ENCODE measurements at regions not wholly inside any gene's neighbourhood (a gene's known extent, or its start where the extent isn't known, plus 50 kb on each side); places are given as distances from the start of the nearest gene placed in this dataset.

- Histone ChIP-seq H4K20me1 (ENCODE audit: insufficient read depth, low read length) (no peaks in the 10 kb centered on the region), H3K79me2 (ENCODE audit: low read length) (no peaks in the 10 kb centered on the region), H3K4me2 (ENCODE audit: low read length) (no peak overlapping the region), H3K27me3 (ENCODE audit: low read depth, low read length) (peaks cover 6% of the 10 kb centered on the region; the same call in 1 of the 2 replicates), H3K27ac (ENCODE audit: low read length) (no peak overlapping the region), H3K9me3 (ENCODE audit: insufficient read depth, low read length) (no peaks in the 10 kb centered on the region; the same call in 1 of the 2 replicates), H3K9ac (ENCODE audit: low read length) (no peak overlapping the region), H3K4me3 (ENCODE audit: low read length) (no peak overlapping the region), H2AFZ (ENCODE audit: low read depth, low read length) (no peak overlapping the region), H3K4me1 (ENCODE audit: low read length) (no peaks in the 10 kb centered on the region), H3K36me3 (replicated peaks; ENCODE audit: low read depth, low read length) (no peaks in the 10 kb centered on the region)
- TF ChIP-seq CTCF (IDR thresholded peaks at IDR 0.05; ENCODE audit: low read depth, low read length) (no peak), EZH2phosphoT487 (IDR thresholded peaks at IDR 0.05; ENCODE audit: low read depth) (no peak)
Observed at GRCh38 chr2:129212299-129212958, 767.0 kb upstream of the RAB6C start.

DNA sequence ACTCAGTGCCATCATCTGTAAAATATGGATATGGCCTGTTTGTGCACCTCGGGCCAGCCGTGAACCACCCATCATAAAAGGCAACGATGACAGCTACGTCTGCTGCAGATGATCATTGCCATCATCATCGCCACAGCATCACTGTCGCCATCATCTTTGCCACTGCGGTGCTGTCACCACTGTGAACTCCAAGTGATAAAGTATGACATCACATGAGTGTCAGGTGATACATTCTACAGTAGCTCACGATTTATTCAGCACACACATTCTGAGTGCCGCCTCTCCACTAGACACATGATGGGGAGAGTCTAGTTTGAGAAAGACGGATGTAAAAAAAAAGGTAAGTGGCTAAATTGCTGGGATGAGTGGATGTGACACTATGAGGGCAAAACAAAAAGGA lies 755.4 kb upstream of the RAB6C start:
- no peaks in the 10 kb centered on the region for H4K20me1 ChIP-seq (ENCODE audit: insufficient read depth, low read length)
- no peaks in the 10 kb centered on the region for H3K79me2 ChIP-seq (ENCODE audit: low read length)
- TF ChIP-seq EZH2phosphoT487 (IDR thresholded peaks at IDR 0.05; ENCODE audit: low read depth) (no peak), CTCF (IDR thresholded peaks at IDR 0.05; ENCODE audit: low read depth, low read length) (no peak)
- no peak overlapping the region for H3K4me2 ChIP-seq (ENCODE audit: low read length)
- no peak overlapping the region for H3K4me3 ChIP-seq (ENCODE audit: low read length)
- H3K4me1 ChIP-seq (ENCODE audit: low read length): peaks cover 13% of the 10 kb centered on the region; the same call in 1 of the 2 replicates
- no peak overlapping the region for H3K9ac ChIP-seq (ENCODE audit: low read length)
- no peak overlapping the region for H2AFZ ChIP-seq (ENCODE audit: low read depth, low read length)
- H3K36me3 ChIP-seq (replicated peaks; ENCODE audit: low read depth, low read length): no peaks in the 10 kb centered on the region
- no peaks in the 10 kb centered on the region for H3K27me3 ChIP-seq (ENCODE audit: low read depth, low read length)
- no peak overlapping the region for H3K27ac ChIP-seq (ENCODE audit: low read length)
- H3K9me3 ChIP-seq (ENCODE audit: insufficient read depth, low read length): no peaks in the 10 kb centered on the region

DNA sequence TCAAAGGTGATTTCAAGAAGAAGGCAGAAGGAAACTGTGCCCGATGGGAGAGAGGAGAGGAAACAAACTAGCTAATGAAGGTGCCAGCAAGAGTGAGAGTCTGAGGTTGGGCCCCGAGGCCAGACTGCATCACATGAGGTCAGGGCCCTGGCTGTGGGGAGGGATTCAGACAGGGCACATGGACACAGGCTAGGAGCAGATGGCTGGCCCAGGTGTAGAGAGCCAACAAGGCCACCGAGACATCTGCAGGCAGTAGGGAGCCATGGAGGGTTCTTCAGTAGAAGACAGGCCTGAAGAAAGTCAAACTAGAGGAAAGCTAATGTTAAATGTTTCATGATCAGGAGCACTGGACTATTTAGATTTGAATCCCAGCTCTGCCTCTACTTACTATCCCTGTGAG lies 755.0 kb upstream of the RAB6C start:
- Histone ChIP-seq H3K79me2 (ENCODE audit: low read length) (no peaks in the 10 kb centered on the region), H3K9ac (ENCODE audit: low read length) (no peak overlapping the region), H3K4me2 (ENCODE audit: low read length) (no peak overlapping the region), H3K36me3 (replicated peaks; ENCODE audit: low read depth, low read length) (no peaks in the 10 kb centered on the region), H3K27ac (ENCODE audit: low read length) (no peak overlapping the region), H2AFZ (ENCODE audit: low read depth, low read length) (no peak overlapping the region), H3K27me3 (ENCODE audit: low read depth, low read length) (no peaks in the 10 kb centered on the region), H3K4me1 (ENCODE audit: low read length) (peaks cover 13% of the 10 kb centered on the region; the same call in 1 of the 2 replicates), H3K9me3 (ENCODE audit: insufficient read depth, low read length) (no peaks in the 10 kb centered on the region), H4K20me1 (ENCODE audit: insufficient read depth, low read length) (no peaks in the 10 kb centered on the region), H3K4me3 (ENCODE audit: low read length) (no peak overlapping the region)
- TF ChIP-seq EZH2phosphoT487 (IDR thresholded peaks at IDR 0.05; ENCODE audit: low read depth) (no peak), CTCF (IDR thresholded peaks at IDR 0.05; ENCODE audit: low read depth, low read length) (no peak)

DNA sequence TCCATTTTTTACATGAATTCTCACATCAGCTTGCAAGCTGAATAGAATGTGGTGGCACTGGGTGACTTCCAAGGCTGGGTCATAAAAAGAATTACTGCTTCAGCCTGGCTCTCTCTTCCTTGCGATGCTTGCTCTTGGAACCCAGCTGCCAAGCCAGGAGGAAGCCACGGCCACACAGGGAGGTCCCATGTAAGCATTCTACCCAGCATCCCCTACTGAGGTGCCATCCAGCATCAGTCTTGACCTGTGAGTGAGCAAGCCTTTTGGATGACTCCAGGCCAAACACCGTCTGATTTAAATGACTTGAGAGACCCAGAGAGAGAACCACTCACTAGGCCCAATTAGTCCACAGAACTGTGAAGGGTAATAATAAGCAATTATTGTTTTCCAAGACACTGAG lies 750.3 kb upstream of the RAB6C start:
- H4K20me1 ChIP-seq (ENCODE audit: insufficient read depth, low read length): no peaks in the 10 kb centered on the region
- H3K27ac ChIP-seq (ENCODE audit: low read length): no peak overlapping the region
- H3K9me3 ChIP-seq (ENCODE audit: insufficient read depth, low read length): no peaks in the 10 kb centered on the region
- no peaks in the 10 kb centered on the region for H3K79me2 ChIP-seq (ENCODE audit: low read length)
- no peak overlapping the region for H3K4me3 ChIP-seq (ENCODE audit: low read length)
- no peaks in the 10 kb centered on the region for H3K27me3 ChIP-seq (ENCODE audit: low read depth, low read length)
- peaks cover 8% of the 10 kb centered on the region; the same call in 1 of the 2 replicates for H3K4me1 ChIP-seq (ENCODE audit: low read length)
- H3K4me2 ChIP-seq (ENCODE audit: low read length): no peak overlapping the region
- no peak overlapping the region for H2AFZ ChIP-seq (ENCODE audit: low read depth, low read length)
- no peak overlapping the region for H3K9ac ChIP-seq (ENCODE audit: low read length)
- H3K36me3 ChIP-seq (replicated peaks; ENCODE audit: low read depth, low read length): no peaks in the 10 kb centered on the region
- TF ChIP-seq CTCF (IDR thresholded peaks at IDR 0.05; ENCODE audit: low read depth, low read length): no peak
- TF ChIP-seq EZH2phosphoT487 (IDR thresholded peaks at IDR 0.05; ENCODE audit: low read depth): no peak
